ENCODE measurements at regions not wholly inside any gene's neighbourhood (a gene's known extent, or its start where the extent isn't known, plus 50 kb on each side); places are given as distances from the start of the nearest gene placed in this dataset.

DNA sequence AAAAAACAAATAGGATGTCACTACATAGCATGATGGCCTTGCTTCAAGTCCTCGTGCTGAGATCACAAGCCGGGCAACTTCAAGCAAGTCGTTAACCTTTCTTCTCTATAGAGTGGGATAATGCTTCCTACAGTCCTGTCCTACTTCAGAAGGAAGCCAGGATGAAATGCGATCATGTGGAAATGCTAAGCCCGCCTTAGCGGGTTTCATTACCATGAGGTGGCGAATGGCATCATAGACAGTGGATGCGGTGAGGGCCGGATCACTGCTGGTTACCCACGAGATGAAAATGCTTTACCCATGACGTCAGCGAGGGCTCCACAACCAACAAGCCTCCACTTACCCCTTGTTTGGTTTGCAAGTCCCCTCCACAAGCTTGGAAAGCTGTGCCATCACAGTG, 206.4 kb downstream of the TBXT start:
- Histone ChIP-seq H3K27ac (ENCODE audit: low read depth, low read length) (no peak overlapping the region), H3K4me2 (ENCODE audit: low read length) (no peak overlapping the region), H4K20me1 (ENCODE audit: insufficient read depth, low read length) (no peaks in the 10 kb centered on the region), H3K9me3 (ENCODE audit: insufficient read depth, low read depth, low read length) (peaks cover 4% of the 10 kb centered on the region), H2AFZ (ENCODE audit: low read depth, low read length) (no peak overlapping the region), H3K27me3 (ENCODE audit: insufficient read depth, low read length) (no peaks in the 10 kb centered on the region), H3K9ac (ENCODE audit: low read length) (no peak overlapping the region), H3K4me1 (ENCODE audit: insufficient read depth, low read length) (no peaks in the 10 kb centered on the region), H3K79me2 (ENCODE audit: insufficient read depth, low read length) (no peaks in the 10 kb centered on the region), H3K36me3 (ENCODE audit: insufficient read depth, low read length) (no peaks in the 10 kb centered on the region), H3K4me3 (ENCODE audit: insufficient read depth, low read depth, low read length) (no peak overlapping the region)
- FAIRE-seq: no peak
- Mint-ChIP-seq H3K4me1 (ENCODE audit: low read depth, unreplicated experiment) (peaks cover 5% of the 10 kb centered on the region), H3K36me3 (ENCODE audit: low read depth, unreplicated experiment) (no peaks in the 10 kb centered on the region), H3K9me3 (ENCODE audit: unreplicated experiment) (peaks cover 12% of the 10 kb centered on the region), H3K27me3 (ENCODE audit: low read depth, unreplicated experiment) (peaks cover 28% of the 10 kb centered on the region), H3K4me3 (ENCODE audit: unreplicated experiment) (no peak overlapping the region), H3K27ac (ENCODE audit: unreplicated experiment) (no peak overlapping the region)
- TF ChIP-seq EZH2 (IDR thresholded peaks at IDR 0.05; ENCODE audit: insufficient read depth, low read length) (no peak), CTCF (IDR thresholded peaks at IDR 0.05; ENCODE audit: insufficient read depth, low read depth, low read length) (no peak)
- no peak for DNase-seq (ENCODE audit: low read depth)

DNA sequence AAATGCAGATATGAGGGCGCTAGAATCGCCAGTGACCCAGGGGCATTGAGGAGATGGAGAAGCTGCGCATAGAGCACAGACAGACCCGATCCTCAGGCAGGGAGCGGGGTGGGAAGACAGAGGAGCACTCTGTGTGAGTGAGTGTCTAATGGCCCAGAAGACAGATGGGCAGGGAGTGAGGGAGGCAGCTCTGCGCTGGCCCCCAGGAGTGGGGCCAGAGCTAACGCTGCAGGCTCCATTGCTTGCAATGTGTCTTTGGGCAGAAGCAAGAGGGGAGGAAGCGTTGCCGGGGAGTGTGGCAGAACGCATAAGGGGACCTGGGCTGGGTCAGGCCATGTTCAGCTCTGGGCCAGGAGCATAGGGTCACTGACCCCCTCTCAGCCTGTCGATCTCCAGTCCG, 207.0 kb downstream of the TBXT start:
- H3K36me3 Mint-ChIP-seq (ENCODE audit: low read depth, unreplicated experiment): no peaks in the 10 kb centered on the region
- H2AFZ ChIP-seq (ENCODE audit: low read depth, low read length): no peak overlapping the region
- H3K4me3 ChIP-seq (ENCODE audit: insufficient read depth, low read depth, low read length): no peak overlapping the region
- H3K27me3 ChIP-seq (ENCODE audit: insufficient read depth, low read length): no peaks in the 10 kb centered on the region
- H4K20me1 ChIP-seq (ENCODE audit: insufficient read depth, low read length): no peaks in the 10 kb centered on the region
- peak overlapping the region; percentile 38 for H3K27ac Mint-ChIP-seq (ENCODE audit: unreplicated experiment)
- no peak for FAIRE-seq
- DNase-seq (ENCODE audit: low read depth): no peak
- no peaks in the 10 kb centered on the region for H3K79me2 ChIP-seq (ENCODE audit: insufficient read depth, low read length)
- H3K4me2 ChIP-seq (ENCODE audit: low read length): no peak overlapping the region
- H3K4me3 Mint-ChIP-seq (ENCODE audit: unreplicated experiment): no peak overlapping the region
- no peak overlapping the region for H3K27ac ChIP-seq (ENCODE audit: low read depth, low read length)
- no peaks in the 10 kb centered on the region for H3K36me3 ChIP-seq (ENCODE audit: insufficient read depth, low read length)
- peaks cover 24% of the 10 kb centered on the region for H3K27me3 Mint-ChIP-seq (ENCODE audit: low read depth, unreplicated experiment)
- H3K4me1 Mint-ChIP-seq (ENCODE audit: low read depth, unreplicated experiment): peaks cover 5% of the 10 kb centered on the region
- no peaks in the 10 kb centered on the region for H3K4me1 ChIP-seq (ENCODE audit: insufficient read depth, low read length)
- TF ChIP-seq CTCF (IDR thresholded peaks at IDR 0.05; ENCODE audit: insufficient read depth, low read depth, low read length) (no peak), EZH2 (IDR thresholded peaks at IDR 0.05; ENCODE audit: insufficient read depth, low read length) (no peak)
- H3K9me3 ChIP-seq (ENCODE audit: insufficient read depth, low read depth, low read length): peaks cover 4% of the 10 kb centered on the region
- no peak overlapping the region for H3K9ac ChIP-seq (ENCODE audit: low read length)
- H3K9me3 Mint-ChIP-seq (ENCODE audit: unreplicated experiment): peaks cover 12% of the 10 kb centered on the region

DNA sequence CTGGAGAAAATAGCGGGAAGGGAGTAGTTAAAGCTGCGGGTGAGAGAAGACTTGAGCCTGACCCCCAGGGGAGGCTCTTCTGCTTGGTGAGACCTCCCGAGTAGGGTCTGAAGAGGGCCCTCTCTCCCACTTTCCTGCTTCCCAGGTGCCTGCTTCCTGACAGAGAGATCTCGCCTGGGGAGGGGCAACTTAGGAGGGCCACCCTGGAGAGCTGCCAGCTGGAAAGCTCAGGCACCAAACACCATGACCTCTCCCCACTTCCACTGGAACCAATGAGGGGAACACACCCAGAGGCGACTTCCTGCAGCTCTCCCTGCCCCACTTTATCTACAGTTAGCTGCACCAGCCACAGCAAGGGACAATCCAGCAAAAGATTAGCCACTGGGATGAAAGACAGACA, 208.0 kb downstream of the TBXT start:
- Histone ChIP-seq H3K4me2 (ENCODE audit: low read length) (no peak overlapping the region), H3K79me2 (ENCODE audit: insufficient read depth, low read length) (no peaks in the 10 kb centered on the region), H3K4me3 (ENCODE audit: insufficient read depth, low read depth, low read length) (no peak overlapping the region), H3K4me1 (ENCODE audit: insufficient read depth, low read length) (no peaks in the 10 kb centered on the region), H3K9ac (ENCODE audit: low read length) (no peak overlapping the region), H3K27me3 (ENCODE audit: insufficient read depth, low read length) (no peaks in the 10 kb centered on the region), H4K20me1 (ENCODE audit: insufficient read depth, low read length) (no peaks in the 10 kb centered on the region), H3K9me3 (ENCODE audit: insufficient read depth, low read depth, low read length) (peaks cover 4% of the 10 kb centered on the region), H2AFZ (ENCODE audit: low read depth, low read length) (no peak overlapping the region), H3K27ac (ENCODE audit: low read depth, low read length) (no peak overlapping the region), H3K36me3 (ENCODE audit: insufficient read depth, low read length) (no peaks in the 10 kb centered on the region)
- no peaks in the 10 kb centered on the region for H3K36me3 Mint-ChIP-seq (ENCODE audit: low read depth, unreplicated experiment)
- no peak for DNase-seq (ENCODE audit: low read depth)
- H3K27me3 Mint-ChIP-seq (ENCODE audit: low read depth, unreplicated experiment): peaks cover 19% of the 10 kb centered on the region
- TF ChIP-seq CTCF (IDR thresholded peaks at IDR 0.05; ENCODE audit: insufficient read depth, low read depth, low read length) (no peak), EZH2 (IDR thresholded peaks at IDR 0.05; ENCODE audit: insufficient read depth, low read length) (no peak)
- peaks cover 12% of the 10 kb centered on the region for H3K9me3 Mint-ChIP-seq (ENCODE audit: unreplicated experiment)
- no peak overlapping the region for H3K4me3 Mint-ChIP-seq (ENCODE audit: unreplicated experiment)
- no peak for FAIRE-seq
- H3K4me1 Mint-ChIP-seq (ENCODE audit: low read depth, unreplicated experiment): peaks cover 5% of the 10 kb centered on the region
- no peak overlapping the region for H3K27ac Mint-ChIP-seq (ENCODE audit: unreplicated experiment)
